CD4-positive, alpha-beta T cell treated with Interleukin-17A for 1 hour (primary cell): ENCODE measurements at regions not wholly inside any gene's neighbourhood (a gene's known extent, or its start where the extent isn't known, plus 50 kb on each side); places are given as distances from the start of the nearest gene placed in this dataset.

Experiments used
- DNase-seq: peaks from one replicate; pipeline ENCODE4 v3.0.0-alpha.2; 2020

DNA sequence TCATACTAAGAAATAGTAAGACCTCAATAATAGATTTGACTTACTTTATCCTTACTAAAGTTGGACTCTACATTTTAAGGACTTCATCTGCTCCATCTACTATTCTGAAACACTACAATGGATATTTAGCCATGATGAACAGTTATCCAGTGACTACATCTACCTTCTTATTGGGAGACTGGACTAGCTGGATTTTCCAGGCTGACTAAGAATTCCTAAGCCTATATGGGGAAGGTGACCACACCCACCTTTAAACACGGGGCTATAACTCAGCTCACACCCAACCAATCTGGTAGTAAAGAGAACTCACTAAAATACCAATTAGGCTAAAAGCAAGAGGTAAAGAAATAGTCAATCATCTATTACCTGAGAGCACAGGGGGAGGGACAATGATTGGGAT lies 1438.4 kb downstream of the TECRL start:
- DNase-seq, result no peak

GRCh38 chr4:62960415-62960814 lies 1448.8 kb downstream of the TECRL start:
- DNase-seq, result no peak

GRCh38 chr4:62953752-62954151 lies 1455.5 kb downstream of the TECRL start:
- no peak for DNase-seq

DNA sequence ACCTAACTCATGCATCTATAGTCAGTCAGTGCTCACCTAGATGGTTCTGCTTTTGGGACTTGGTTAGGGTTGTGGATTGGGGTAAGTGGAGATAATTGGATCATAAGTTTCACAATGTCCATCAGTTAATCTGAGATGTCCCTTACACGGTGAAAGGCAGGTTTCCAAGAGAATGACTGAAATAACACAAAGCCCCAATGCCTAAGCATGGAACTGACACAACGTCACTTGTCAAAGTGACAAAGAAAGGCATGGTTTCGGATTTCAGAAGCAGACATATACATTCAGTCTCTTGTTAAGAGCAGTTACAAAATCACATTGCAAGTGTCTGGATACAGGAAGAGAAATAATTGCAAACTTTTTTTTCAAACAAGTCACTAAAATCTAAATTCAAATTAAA lies 1456.9 kb downstream of the TECRL start:
- no peak for DNase-seq

- DNase-seq, result no peak
Measured at GRCh38 chr4:62948108-62948507, 1461.1 kb downstream of the TECRL start.

DNA sequence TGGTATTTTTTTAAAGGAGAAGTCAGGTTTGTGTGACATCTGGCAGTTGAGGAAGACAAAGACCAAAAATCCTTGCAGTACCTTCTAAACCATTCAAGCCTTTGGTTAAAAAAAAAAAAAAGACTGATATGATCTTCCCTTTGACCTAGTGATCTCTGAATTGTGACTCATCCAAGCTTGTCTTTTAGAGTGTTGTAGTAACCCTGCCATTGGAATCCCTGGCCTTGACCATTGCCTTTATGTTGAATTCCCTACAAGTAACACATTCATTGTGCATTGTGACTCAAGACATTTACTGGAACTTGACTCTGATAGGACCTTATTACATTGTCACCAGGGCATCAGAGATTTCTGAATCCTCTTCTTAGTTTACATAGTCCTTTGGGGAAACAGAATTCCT lies 1469.0 kb downstream of the TECRL start:
- DNase-seq, result no peak

GRCh38 chr4:62930884-62931283 lies 1478.4 kb downstream of the TECRL start:
- no peak for DNase-seq

DNA sequence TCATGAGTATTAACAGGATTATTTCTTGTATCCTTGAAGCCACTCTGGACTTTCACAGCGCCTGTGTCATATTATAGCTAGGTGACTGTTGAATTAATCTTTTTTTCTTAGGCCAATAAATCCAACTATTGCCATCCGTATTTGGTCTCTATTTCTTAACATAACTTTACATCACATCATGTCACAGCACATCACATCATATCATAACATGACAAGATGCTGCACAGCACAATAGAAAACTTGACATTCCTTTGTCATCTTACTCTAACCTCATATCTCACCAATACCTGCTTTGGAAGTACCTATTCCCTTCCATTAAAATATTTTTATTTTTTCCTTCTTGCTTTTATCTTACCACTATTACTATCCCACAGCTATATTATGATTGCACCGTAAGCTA lies 1480.8 kb downstream of the TECRL start:
- no peak for DNase-seq

GRCh38 chr4:62927574-62927973 lies 1481.7 kb downstream of the TECRL start:
- no peak for DNase-seq

- DNase-seq, result no peak
Measured at GRCh38 chr4:62923783-62924182, 1485.5 kb downstream of the TECRL start.

DNA sequence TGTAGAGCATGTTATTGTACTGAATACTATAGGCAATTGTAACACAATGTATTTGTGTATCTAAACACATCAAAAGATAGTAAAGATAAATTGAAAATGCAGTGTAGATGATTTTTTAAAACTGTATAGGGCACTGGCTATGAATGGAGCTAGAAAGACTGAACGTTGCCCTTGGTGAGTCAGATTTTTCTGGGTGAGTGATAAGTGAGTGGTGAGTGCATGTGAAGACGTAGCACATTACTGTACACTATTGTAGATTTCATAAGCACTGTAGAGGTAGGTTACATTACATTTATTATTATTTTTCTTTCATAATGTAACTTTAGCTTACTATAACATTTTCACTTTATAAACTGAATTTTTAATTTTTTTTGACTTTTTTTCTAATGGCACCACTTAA lies 1491.6 kb downstream of the TECRL start:
- no peak for DNase-seq

GRCh38 chr4:62914758-62915157 lies 1494.5 kb downstream of the TECRL start:
- no peak for DNase-seq

DNA sequence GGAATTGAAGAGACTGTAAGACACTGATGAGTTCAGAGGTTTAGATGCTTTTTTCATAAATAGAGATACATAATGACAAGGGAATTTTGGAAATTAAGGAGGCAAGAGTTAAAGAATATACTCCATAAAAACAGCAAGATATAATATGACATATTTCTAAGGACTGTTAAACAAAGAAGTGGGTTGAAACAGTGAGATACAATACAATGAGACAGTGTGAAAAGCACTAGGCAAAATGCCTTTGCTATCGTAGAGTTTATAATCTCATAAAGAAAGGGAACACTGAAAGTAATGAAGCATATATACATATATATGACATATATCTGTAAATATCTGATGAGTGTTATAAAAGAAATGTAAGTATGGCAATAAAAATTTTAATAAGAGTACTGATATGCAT lies 1496.2 kb downstream of the TECRL start:
- no peak for DNase-seq

DNA sequence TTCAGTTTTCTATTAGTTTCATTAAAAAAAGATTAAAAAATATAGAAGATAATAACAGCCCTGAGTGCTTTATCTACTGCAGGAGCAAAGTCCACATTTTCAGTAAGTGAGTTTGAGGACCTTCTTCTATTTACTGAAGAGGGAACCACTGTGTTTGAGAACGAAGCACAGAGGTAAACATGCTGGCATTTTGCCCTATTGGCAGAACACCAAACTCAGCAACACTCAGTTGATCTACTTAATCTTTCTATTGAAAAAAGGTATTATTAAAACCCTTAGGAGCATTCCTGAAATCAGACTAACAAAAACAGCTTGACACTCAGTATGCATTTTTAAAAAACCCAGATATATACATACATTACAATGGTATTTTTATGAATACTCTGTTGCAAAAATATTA lies 1496.7 kb downstream of the TECRL start:
- no peak for DNase-seq

DNA sequence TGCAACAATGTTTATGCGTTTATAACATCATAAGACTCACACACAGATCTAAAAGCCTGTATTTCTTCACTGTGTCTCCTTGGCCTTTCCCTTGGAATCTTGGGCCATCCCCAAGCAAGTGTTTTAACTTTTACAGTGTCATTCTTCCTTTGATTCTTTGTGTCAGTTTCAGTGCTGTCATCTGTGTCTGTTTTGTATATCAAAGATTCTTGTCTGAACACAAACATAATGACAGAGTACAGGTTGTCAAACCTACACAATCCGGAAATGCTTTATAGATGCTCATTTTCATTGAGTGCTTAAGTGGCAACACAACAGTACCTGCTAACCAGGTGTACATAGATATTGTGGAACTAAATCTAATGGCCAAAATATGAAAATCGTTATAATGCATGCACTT lies 1500.0 kb downstream of the TECRL start:
- no peak for DNase-seq

DNA sequence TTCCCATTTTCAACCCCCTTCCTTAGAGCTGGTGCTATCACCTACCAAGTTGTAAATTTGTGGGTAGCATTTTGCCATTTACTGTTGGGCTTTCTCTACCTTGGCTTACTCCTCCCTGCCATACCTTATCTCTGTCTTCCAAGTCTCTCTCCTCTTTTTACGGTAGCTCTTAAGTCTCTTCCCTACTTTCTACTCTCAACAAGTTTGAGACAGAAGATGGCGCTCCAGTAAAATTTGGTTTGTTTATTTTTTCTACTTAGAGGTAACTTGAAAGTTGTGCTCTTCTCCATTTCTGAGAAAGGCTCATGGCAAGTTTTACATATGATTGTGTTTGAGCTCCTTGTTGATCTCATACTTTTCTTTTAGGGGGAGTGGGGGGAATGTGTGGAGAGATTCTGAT lies 1508.1 kb downstream of the TECRL start:
- DNase-seq, result no peak

DNA sequence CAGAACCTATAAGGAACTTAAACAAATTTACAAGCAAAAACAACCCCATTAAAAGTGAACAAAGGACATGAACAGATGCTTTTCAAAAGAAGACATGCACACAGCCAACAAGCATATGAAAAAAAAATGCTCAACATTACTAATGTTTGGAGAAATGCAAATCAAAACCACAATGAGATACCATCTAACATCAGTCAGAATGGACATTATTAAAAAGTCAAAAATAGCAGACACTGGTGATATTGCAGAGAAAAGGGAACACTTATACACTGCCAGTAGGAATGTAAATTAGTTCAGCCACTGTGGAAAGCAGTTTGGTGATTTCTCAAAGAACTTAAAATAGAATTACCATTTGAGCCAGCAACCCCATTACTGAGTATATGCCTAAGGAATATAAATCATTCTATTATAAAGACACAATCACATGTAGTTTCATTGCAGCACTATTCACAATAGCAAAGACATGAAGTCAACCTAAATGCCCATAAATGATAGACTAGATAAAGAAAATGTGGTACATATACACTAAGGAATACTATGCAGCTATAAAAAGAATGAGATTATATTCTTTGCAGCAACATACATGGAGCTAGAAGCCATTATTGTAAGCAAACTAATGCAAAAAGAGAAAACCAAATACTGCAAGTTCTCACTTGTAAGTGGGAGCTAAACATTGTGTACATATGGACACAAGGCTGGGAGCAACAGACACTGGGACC lies 1509.4 kb downstream of the TECRL start:
- DNase-seq, result no peak

- DNase-seq, result no peak
Measured at GRCh38 chr4:62898115-62898514, 1511.1 kb downstream of the TECRL start.

DNA sequence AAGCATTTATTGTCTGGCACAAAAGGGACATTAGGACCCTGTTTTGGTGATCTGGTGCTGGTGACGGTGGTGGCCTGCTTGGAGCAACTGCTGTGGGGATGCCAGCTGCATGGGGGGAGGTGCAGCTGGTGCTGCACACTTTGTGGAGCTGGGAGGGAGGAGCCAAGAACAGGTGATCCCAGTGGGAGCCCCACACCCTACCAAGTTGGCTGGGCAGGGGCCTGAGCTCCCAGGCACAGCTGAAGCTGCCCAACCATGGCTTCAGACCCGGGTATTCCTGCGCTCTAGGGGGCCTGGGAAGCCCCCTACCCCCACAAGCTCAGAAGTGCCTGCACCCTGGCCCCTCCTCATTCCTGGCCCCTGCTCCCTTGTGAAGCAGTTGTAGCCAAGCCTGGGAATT lies 1512.5 kb downstream of the TECRL start:
- DNase-seq, result no peak

GRCh38 chr4:62881901-62882300 lies 1527.3 kb downstream of the TECRL start:
- DNase-seq, result no peak

GRCh38 chr4:62881210-62881609 lies 1528.0 kb downstream of the TECRL start:
- no peak for DNase-seq

DNA sequence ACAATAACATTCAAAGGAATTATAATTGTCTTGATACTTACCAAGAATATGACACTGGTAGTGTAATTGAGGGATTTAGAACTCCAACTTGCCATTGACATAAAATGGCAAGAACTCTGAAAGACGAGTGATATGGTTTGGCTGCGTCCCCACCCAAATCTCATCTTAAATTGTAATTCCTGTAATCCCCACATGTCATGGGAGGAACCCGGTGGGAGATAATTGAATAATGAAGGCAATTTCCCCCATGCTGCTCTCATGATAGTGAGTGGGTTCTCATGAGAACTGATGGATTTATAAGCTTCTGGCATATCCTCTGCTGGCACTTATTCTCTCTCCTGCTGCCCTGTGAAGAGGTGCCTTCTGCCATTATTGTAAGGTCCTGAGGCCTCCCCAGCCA lies 1536.4 kb downstream of the TECRL start:
- no peak for DNase-seq

DNA sequence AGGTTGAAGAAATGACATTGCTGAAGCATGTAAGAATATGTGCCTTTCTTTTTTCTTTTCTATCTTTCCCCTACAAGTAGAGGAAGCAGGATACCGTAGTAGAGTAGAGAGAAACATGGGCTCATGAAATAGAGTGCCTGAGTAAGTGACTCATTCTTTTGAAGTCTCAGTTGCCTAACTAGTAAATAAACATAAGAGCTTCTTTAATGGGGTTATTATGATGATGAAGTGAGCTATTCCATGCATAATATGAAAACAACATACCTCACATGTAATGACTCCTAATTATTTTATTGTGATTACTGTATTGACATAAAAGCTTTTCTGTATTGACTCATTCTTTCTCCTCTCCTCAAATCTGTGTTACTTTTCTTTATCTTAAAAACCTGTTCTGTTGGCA lies 1538.2 kb downstream of the TECRL start:
- DNase-seq, result no peak

GRCh38 chr4:62870451-62870850 lies 1538.8 kb downstream of the TECRL start:
- DNase-seq, result no peak

- no peak for DNase-seq
Measured at GRCh38 chr4:62865261-62865660, 1544.0 kb downstream of the TECRL start.

DNA sequence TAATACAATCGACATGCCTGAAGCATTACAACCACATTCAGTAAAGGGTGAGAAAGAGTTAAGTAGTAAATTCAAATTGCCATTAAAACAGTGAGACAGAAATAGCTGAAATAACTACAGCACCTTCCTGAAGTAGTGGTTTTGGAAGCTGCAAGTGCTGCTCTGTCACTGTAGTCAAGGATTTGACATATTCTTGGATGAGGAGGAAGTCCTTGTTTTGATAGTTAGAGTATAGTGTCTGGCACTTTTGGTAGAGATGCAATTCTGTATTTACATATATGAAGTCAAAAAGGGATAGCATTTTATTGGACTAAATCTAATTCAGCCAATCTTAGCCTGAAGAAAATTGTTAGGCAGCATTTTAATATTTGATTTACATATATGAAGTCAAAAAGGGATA lies 1559.6 kb downstream of the TECRL start:
- no peak for DNase-seq
